HG03571 (cell line): ENCODE measurements at regions not wholly inside any gene's neighbourhood (a gene's known extent, or its start where the extent isn't known, plus 50 kb on each side); places are given as distances from the start of the nearest gene placed in this dataset.
"Not testable (repeated sequence)": the region's sequence is repeated elsewhere in the genome, so short reads cannot be mapped to it uniquely, and the experiment has no call there.

Experiments used
- ATAC-seq: cut with Tn5 transposase; IDR thresholded peaks from one replicate; pipeline ENCODE4 v1.9.1; 2021; ENCODE audit not compliant: unreplicated experiment

DNA sequence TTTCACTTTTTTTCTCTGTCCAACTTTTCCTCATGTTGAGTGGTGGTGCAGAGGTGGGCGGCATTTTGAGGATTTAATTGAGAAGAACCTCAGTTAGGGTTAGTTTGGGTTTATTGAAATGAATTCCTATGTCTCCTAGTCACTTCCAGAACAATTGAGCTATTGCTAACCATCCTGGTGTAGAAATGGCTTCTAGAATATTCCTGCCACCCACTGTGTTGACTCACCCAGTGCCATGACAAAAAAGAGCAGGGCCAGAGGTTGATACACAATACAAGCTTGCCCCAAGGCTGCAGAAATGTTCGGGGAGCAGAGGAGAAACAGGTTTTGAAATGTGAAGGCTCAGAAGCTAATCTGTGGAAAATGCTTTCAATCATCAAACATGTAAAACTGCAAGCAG is 167.1 kb upstream of the TRIB2 start:
- ATAC-seq, result no peak

DNA sequence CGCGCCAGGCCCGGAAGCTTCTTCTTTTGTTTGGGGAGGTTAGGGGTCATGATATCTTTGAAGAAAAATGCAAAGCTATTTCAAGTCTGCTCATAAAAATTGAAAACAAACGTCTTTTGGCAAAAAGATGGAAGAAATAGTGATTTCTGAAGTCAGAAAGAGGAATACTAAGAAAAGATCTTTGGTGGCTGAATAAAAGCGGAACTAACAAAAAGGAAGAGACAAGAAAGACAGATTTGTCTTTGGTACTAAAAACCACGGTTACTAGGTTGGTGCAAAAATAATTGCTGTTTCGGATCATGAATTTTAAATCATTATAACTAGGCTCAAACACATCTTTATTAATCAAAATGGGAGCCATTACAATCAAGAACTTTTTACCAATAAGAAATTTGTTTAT is 164.6 kb upstream of the TRIB2 start:
- ATAC-seq, result no peak

DNA sequence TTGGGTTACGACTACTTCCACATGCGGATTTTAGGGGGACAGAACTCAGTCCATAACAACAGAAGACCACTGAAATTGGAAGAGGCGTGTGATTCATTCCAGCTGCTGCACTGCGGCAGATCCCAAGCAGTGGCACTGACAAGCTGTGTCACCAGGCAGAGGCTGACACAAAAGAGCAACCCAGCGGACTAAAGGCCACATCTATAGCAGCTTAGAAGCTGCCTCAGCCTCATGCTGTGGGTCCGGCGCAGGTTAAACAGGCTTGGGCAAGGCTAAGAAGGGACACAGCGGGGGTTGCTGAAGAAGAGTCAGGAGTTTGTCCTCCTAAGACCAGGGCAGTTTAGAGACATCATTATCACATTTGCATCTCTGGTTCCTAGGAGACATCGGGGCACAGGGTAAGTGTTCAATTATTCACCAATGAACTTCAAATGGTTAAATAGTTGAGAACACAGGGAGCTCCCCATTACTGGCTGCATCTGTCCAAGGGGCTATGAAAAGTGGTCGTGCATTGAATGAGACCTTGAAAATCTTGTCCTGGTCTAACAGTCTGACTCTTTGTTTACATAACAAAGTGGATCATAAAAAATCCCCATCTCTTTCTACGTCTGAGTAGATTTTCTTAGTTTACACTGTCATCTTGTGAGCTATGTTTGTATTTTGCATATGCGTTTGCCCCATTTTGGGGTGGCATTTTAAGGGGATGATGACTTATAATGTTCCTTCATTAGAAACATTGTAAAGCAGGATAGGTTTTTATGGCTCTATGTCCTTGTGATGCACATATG is 162.3 kb upstream of the TRIB2 start:
- no peak for ATAC-seq

DNA sequence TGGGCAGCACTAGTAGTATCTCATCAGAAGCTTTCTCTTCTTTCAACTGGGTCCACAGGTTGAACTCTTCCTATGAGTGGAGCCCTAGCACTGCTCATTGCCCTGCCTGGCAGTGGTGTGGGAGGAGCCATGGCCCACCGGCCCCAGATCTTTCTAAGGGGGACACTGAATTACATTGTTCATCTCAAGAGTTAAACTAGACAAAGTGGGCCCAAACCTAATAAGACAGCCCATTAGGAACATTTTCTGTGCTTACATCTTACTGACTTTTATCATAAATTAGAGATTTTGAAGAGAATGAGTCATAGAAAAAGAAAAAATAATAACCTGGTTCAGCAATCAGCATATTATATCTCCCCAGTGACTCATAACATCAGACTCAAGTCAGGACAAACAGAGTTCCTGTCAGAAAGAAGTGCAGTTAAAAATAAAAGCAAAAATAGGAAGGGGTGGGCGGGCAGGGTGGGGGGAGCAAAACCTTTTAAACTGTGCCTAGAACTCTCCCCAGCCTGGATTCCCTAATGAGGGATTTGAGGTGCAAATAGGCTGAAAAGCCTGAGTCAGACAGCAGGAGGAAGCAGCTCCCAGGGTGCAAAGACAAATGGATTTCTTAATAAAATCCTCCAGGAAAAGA is 161.6 kb upstream of the TRIB2 start:
- no peak for ATAC-seq

DNA sequence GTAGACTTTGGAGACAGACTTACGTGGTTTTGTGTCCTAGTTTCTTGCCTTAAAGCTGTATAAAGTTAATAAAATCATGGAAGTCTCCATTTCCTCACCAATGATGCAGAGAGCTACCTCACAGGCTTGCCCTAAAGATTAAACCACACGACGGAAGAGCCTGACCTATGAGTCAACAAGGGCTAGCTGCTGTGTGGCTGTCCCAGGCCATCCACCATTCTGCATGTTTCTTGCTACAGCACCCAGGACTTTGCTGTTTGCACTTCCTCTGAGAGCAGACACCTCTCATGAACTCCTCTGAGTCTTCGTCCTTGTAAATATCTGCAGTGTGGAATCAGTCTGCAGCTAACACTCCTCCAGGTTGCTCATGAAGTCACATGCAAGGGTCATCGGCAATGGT is 160.0 kb upstream of the TRIB2 start:
- ATAC-seq, result no peak

DNA sequence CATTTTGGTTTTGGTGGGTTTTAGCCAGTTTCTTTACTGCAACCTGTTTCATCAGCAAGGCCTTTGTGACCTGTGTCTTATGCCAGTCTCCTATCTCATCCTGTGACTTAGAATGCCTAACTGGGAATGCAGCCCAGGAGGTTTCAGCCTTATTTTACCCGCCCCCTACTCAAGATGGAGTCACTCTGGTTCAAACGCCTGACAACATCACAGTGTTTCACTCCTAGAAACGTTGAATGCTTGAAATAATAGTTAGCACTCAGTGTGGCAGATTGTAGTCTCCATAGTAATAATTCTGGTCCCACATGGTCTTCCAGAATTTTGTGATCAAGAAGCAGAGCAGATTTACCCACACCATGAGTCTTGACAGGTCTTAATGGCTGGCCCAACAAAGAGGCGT is 159.0 kb upstream of the TRIB2 start:
- ATAC-seq, result no peak

DNA sequence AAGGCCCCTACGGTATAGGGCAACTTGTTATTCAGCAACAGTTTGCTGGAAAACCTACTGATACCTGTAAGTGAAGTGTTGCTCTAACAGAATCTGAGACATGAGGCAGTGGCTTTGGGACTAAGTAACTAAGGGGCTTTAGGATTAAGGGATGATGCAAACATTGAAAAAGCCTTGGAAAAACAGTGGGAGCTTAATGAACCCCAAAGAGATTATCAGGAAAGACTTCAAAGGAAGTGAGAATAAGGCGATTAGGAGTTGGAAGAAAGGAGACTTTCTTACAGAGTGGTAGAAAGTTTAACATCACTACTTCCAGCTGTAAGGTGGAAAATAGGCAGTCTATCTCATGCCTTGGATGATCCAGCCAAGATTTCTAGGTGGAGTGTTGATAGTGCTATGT is 158.2 kb upstream of the TRIB2 start:
- no peak for ATAC-seq

DNA sequence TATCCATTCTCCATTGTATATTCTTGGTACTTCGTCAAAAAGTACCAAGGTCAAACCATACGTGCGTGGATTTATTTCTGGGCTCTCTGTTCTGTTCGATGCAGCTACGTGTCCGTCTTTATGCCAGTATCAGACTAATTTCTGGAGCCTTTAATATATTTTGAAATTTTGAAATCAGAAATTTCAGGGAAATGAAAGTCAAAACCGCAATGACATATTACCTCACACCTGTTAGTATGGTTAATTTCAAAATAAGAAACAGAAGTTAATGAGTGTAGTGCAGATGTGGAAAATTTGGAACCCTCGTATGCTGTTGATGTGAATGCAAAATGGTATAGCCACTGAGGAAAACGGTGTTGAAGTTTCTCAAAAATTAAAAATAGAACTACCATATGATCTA is 156.1 kb upstream of the TRIB2 start:
- ATAC-seq, result no peak

DNA sequence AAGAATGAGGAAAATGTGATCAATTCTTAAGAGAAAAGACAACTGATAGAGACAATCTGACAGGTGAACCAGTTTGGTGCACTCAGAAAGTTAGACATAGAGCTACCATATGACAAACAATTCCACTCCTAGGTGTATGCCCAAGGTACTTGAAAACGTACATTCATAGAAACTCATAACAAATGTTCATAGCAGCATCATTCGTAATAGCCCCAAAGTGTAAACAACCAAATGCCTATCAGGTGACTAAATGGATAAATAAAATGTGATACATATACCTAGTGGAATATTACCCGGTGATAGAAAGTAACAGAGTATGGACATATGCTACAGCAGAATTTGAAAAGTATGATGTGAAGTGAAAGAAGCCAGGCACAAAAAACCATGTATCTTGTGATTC is 149.3 kb upstream of the TRIB2 start:
- ATAC-seq, result no peak

DNA sequence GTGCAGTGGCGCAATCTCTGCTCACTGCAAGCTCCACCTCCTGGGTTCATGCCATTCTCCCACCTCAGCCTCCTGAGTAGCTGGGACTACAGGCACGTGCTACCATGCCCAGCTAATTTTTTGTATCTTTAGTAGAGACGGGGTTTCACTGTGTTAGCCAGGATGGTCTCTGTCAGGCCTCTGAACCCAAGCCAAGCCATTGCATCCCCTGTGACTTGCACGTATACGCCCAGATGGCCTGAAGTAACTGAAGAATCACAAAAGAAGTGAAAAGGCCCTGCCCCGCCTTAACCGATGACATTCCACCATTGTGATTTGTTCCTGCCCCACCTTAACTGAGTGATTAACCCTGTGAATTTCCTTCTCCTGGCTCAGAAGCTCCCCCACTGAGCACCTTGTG is 147.2 kb upstream of the TRIB2 start:
- ATAC-seq, result not testable (repeated sequence)

DNA sequence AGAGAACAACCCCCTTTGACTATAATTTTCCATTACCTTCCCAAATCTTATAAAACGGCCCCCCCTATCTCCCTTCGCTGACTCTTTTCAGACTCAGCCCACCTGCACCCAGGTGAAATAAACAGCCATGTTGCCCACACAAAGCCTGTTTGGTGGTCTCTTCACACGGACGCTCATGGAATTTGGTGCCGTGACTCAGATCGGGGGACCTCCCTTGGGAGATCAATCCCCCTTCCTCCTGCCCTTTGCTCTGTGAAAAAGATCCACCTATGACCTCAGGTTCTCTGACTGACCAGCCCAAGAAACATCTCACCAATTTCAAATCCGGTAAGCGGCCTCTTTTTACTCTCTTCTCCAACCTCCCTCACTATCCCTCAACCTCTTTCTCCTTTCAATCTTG is 146.8 kb upstream of the TRIB2 start:
- ATAC-seq, result not testable (repeated sequence)

DNA sequence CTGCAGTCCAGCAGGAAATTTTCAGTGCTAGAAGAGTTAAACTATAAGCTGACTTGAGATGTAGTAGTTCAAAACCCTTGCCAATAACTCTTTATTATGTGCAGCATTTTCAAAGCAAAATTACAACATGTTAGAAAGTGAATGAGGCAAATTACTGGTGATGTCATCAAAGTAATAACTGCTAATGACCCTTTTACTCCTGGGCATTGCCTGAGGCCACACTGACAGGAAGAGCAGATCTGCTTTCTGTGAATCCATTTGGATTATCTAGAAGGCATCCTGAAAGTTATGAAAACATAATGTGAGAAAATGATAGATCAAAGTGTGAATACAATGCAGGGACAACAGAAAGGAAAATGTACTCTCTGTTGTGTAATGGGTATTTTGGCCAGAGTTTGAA is 139.6 kb upstream of the TRIB2 start:
- no peak for ATAC-seq

DNA sequence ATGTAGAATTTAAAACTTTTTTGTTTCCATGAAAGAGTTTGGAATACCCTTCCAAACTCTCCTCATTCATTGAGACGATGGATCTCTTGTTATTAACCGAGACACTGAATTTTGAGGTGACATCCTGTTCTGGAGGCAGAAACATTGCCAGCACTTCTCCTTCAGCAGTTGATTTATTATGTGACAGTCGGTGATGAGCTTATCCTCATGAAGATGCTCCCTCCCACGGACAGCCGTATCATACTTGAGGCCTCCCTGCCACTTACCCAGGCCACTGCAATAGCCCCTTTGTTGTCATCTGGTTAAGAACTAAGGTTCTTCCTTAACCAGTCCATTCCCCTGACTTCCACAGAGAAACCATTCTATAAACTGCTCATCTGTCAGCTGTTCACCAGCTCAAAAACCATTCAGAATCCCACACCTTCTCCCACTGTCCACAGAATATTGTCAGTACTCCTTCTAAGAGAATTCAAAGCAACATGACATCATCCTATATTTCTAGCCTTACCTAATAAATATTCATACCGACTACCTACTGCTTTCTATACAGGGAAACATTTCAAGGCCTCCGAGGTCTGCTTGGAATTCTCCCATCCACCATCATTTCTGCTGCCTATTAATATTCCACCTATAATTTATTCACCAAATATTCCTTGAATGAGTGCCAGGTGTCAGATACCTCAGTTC is 139.0 kb upstream of the TRIB2 start:
- no peak for ATAC-seq

DNA sequence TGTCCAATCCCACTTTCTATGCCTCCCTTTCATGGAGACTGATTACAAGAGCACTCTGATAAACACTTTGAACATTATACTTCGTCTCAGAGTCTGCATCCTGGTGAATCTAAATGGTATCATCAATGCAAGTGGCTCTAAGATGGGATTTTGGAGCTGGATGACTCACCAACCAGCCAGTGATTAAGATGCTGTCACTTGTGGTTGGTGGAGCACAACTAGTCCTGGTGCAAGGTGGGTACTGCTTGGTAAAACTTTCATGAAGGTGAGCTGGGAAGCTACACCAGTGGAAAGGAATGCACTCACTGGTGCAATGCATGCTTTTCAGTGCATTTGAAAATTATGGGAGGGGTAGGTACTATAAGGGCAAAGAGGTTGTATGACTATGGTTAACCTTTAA is 137.7 kb upstream of the TRIB2 start:
- ATAC-seq, result no peak

DNA sequence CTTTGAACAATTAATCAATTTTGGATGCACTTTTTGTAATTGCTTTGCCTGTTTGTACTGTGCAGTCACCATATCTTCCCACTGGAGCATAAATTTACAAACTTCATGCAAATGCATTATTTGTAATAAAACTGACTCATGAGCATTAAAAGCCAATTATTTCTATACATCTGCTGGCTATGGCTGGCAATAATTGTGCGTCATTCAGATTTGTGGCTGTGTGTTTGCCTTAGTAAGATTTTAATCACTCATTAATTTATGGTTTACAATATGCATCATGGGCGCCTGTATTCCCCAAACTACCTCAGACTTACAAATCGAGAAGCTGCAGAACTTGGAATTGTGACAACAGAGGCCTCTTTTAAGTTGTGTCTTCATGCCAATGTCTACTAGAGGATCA is 132.4 kb upstream of the TRIB2 start:
- no peak for ATAC-seq

DNA sequence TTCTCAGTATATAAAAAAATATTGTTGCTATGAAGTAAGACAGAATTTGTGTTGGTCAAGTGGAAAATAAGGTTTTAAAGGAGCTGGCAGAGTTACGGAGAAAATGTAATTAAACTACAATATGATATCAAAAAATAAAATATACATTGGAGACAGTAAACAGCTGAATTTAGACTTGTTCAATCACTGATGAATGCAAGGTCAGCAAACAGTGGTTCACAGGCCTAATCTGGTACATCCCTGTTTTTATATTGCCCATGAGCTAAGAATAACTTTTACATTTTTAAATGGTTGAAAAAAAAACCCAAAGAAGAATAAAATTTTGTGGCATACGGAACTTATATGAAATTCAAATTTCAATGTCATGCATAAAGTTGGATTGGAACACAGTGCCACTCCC is 131.0 kb upstream of the TRIB2 start:
- ATAC-seq, result no peak

DNA sequence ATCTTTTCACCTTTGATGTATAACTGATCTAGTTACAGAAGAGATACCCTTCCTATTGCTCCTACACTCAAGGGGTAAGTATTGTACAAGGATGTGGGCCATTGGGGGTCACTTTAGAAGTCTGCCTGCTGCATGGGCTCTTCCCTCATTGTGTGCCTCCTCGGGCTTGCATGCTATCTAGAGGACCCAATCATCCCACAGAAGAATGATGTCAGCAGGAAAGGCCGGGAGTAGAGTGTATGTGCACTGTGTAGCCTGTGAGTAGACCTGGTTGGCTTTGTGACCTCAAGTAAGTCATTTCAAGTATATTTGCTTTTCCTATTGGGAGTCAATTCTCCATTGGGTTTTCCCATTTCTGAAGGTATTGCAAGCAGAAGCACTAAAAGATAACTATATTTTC is 129.5 kb upstream of the TRIB2 start:
- no peak for ATAC-seq

DNA sequence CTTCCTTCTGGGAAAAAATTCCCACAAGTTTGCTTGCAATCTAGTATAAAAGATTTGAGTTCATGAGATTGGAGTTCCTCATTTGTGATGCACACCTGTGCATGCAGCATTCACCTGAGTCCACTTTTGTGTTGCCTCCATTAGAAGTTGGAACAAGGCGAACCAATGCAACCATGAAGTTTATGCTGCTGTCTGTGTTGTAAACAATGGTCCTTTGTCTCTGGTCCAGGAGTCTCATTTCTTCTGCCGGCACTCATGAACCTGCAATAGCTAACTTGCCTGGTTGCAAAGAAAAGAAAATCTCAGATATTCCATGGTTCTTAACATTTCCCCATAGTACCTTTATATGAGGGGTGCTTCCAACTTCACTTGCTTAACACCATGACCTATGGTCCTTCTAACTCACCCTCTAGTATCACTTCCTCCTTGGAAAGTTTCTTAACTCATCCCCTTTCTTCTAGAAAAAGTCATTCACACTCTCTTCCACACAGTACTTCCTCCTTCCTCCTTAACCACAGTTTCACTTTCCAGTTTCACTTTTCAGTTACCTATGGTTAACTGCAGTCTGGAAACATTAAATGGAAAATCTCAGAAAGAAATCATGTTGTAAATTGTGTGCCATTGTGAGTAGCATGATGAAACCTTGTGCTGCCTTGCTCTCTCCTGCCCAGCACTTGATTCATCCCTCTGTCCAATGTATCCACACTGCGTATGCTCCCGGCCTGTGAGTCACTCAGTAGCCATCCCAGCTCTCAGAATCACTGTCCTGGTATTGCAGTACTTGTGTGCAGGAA is 128.8 kb upstream of the TRIB2 start:
- ATAC-seq, result peak; percentile 89

DNA sequence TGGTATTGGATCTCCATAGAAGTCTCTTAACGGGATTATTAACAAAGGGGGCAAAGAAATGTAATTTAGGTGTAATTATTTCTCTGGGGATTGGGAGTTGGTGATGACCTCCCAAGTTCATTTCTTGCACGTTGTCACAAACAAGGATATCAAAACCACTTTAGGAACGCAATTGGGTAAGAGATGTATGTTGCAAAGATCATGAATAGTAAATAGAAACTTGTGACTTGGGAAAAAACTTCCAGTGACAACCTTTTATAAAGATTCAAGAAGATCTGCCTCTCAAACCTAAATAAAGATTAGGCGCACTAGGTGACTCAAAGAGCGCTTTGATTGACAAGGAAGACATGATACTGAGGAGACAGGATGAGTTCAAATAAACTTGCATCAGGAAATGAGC is 127.8 kb upstream of the TRIB2 start:
- ATAC-seq, result no peak

DNA sequence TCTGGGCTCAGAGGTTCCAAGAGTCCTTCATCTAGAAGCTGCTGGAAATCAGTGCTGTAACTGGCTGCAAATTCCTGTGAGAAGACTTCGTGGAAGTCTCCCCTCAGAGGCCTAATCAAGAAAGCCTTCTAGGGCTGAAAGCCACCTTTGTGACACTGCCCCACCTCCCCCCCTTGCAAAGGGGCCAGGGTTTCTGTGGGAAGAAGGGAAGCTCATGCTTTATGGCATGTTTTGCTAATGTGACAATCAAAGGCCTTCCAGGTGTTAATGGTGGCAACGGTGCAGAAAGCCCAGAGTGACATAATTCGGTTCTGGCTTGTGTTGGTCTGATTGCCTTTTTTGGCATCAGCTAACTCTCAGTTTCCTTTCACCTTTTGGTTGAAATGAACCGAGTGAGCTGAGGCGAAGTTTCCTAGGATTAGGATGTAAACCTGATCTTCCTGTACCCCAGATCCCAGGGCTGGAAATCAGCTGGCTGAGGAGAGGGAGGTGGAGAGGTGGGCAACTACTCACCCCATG is 126.9 kb upstream of the TRIB2 start:
- no peak for ATAC-seq

DNA sequence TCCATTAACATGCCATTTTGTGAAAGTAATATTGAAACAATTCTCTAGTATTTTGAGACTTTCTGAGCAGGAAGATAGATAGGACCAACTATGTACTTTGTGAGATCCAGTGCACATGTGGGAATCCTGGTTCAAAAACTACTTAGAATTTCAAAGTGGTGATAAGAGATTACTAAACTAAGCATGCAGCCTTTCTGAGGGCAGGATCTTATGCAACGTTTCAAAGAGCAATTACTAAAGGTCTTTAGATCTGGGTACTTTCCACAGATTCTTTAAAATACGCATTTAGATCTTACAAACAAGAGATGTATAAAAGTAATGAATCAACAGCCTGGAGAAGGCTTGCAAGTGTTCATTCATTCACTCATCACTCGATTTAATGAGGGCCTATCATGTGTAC is 124.4 kb upstream of the TRIB2 start:
- no peak for ATAC-seq
